Left lung (tissue), 4 donors: ENCODE measurements at regions not wholly inside any gene's neighbourhood (a gene's known extent, or its start where the extent isn't known, plus 50 kb on each side); places are given as distances from the start of the nearest gene placed in this dataset.

ENCODE experiments used
- ATAC-seq: fragments of 200-7000 bp; cut with Tn5 transposase; one replicate; pipeline ENCODE4 v1.9.1; 2020; ENCODE audit warnings: moderate library complexity
- DNase-seq, 4 donors: peaks; one replicate each; pipeline ENCODE4 v3.0.0-alpha.2; 2013 to 2020
- H3K27ac ChIP-seq, 2 donors: fragments of 200-600 bp; sonication (generic) in 1 of 2; one replicate each; pipeline versions ENCODE4 v1.5.0 to v1.8.0; 2020 to 2021
- H3K27me3 ChIP-seq, 2 donors: fragments of 200-600 bp; sonication (generic) in 1 of 2; one replicate each; pipeline versions ENCODE4 v1.5.0 to v1.8.0; 2020 to 2021
- H3K36me3 ChIP-seq, 2 donors: fragments of 200-600 bp; sonication (generic) in 1 of 2; one replicate each; pipeline versions ENCODE4 v1.5.0 to v1.8.0; 2020 to 2021
- H3K4me1 ChIP-seq, 2 donors: fragments of 200-600 bp; one replicate each; pipeline ENCODE4 v1.8.0; 2021
- H3K4me3 ChIP-seq, 2 donors: fragments of 200-600 bp; sonication (generic) in 1 of 2; one replicate each; pipeline versions ENCODE4 v1.5.0 to v1.8.0; 2020 to 2021; ENCODE audit warnings: mild to moderate bottlenecking in 1 of 2
- H3K9me3 ChIP-seq, 2 donors: fragments of 200-600 bp; sonication (generic) in 1 of 2; one replicate each; pipeline versions ENCODE4 v1.5.0 to v1.8.0; 2020 to 2021
- CTCF ChIP-seq, 2 donors: fragments of 200-600 bp; sonication (generic) in 1 of 2; IDR thresholded peaks; one replicate each; pipeline versions ENCODE4 v1.5.0 to v1.8.0; 2021; ENCODE audit warnings: antibody characterized with exemption in 2 of 2
- intact Hi-C, 2 donors: fragments of 100-400 bp; cut with DNase I; formaldehyde crosslinking; loops; one replicate each; pipeline versions ENCODE4 v1.11.2 to v1.14.2; 2022
- donor health status: DM: no; HTN: yes; CAD: no.
- donor health status: DM: no; HTN: no; CAD: no.

GRCh38 chr15:26295336-26296085, 432.4 kb upstream of the ATP10A start:
- peaks cover 0 to 8% of the 10 kb centered on the region in 2 donors for H3K9me3 ChIP-seq
- TF ChIP-seq CTCF (IDR thresholded peaks at IDR 0.05) = no peak
- H3K4me1 ChIP-seq = no peaks in the 10 kb centered on the region
- DNase-seq (no peak), ATAC-seq (no peak)
- no peaks in the 10 kb centered on the region for H3K27me3 ChIP-seq
- H3K4me3 ChIP-seq = no peak overlapping the region
- H3K27ac ChIP-seq = no peak overlapping the region
- intact Hi-C loops = no loop called here
- no peaks in the 10 kb centered on the region for H3K36me3 ChIP-seq

GRCh38 chr15:26294059-26294689, 431.0 kb upstream of the ATP10A start:
- H3K27me3 ChIP-seq = no peaks in the 10 kb centered on the region
- H3K27ac ChIP-seq = no peak overlapping the region
- no peak for TF ChIP-seq CTCF (IDR thresholded peaks at IDR 0.05)
- intact Hi-C loops = no loop called here
- no peak for DNase-seq
- no peaks in the 10 kb centered on the region for H3K4me1 ChIP-seq
- no peak for ATAC-seq
- peaks cover 0 to 19% of the 10 kb centered on the region in 2 donors for H3K9me3 ChIP-seq
- no peak overlapping the region for H3K4me3 ChIP-seq
- H3K36me3 ChIP-seq = no peaks in the 10 kb centered on the region

- Histone ChIP-seq H3K36me3 (no peaks in the 10 kb centered on the region), H3K4me1 (no peaks in the 10 kb centered on the region), H3K27ac (no peak overlapping the region), H3K27me3 (no peaks in the 10 kb centered on the region), H3K4me3 (no peak overlapping the region), H3K9me3 (peaks cover 0 to 43% of the 10 kb centered on the region in 2 donors)
- no peak for TF ChIP-seq CTCF (IDR thresholded peaks at IDR 0.05)
- no peak for DNase-seq
- intact Hi-C loops = no loop called here
- no peak for ATAC-seq
These were observed 424.3 kb upstream of the ATP10A start for GRCh38 chr15:26287381-26287780.

- TF ChIP-seq CTCF (IDR thresholded peaks at IDR 0.05) = no peak
- ATAC-seq (no peak), DNase-seq (no peak)
- no peaks in the 10 kb centered on the region for H3K4me1 ChIP-seq
- no peaks in the 10 kb centered on the region for H3K9me3 ChIP-seq
- H3K36me3 ChIP-seq = no peaks in the 10 kb centered on the region
- H3K27ac ChIP-seq = no peak overlapping the region
- no peaks in the 10 kb centered on the region for H3K27me3 ChIP-seq
- intact Hi-C loops = no loop called here
- H3K4me3 ChIP-seq = no peak overlapping the region
These were observed 417.2 kb upstream of the ATP10A start for GRCh38 chr15:26280281-26280680.

GRCh38 chr15:26261966-26262365, 398.8 kb upstream of the ATP10A start:
- Histone ChIP-seq H3K4me3 (no peak overlapping the region), H3K4me1 (no peaks in the 10 kb centered on the region)

More at GRCh38 chr15:26261966-26262365, 398.8 kb upstream of the ATP10A start:
- ATAC-seq = no peak
- DNase-seq = no peak
- no peak for TF ChIP-seq CTCF (IDR thresholded peaks at IDR 0.05)
- no peaks in the 10 kb centered on the region for H3K27me3 ChIP-seq
- H3K9me3 ChIP-seq = no peaks in the 10 kb centered on the region
- no peaks in the 10 kb centered on the region for H3K36me3 ChIP-seq
- intact Hi-C loops = no loop called here
- no peak overlapping the region for H3K27ac ChIP-seq
